HG03469 (cell line): ENCODE measurements at regions not wholly inside any gene's neighbourhood (a gene's known extent, or its start where the extent isn't known, plus 50 kb on each side); places are given as distances from the start of the nearest gene placed in this dataset.
"Not testable (repeated sequence)": the region's sequence is repeated elsewhere in the genome, so short reads cannot be mapped to it uniquely, and the experiment has no call there.

Experiments used
- ATAC-seq: cut with Tn5 transposase; IDR thresholded peaks from one replicate; pipeline ENCODE4 v1.9.1; 2021; ENCODE audit warnings: mild to moderate bottlenecking, moderate library complexity, moderate number of reproducible peaks; ENCODE audit not compliant: unreplicated experiment

- no peak for ATAC-seq
Observed at GRCh38 chr3:99586701-99587100, 51.7 kb upstream of the COL8A1 start.

GRCh38 chr3:99579965-99580364, 58.4 kb upstream of the COL8A1 start:
- ATAC-seq = no peak

- ATAC-seq = no peak
Observed at GRCh38 chr3:99579246-99579645, 59.1 kb upstream of the COL8A1 start.

GRCh38 chr3:99578339-99578970, 59.9 kb upstream of the COL8A1 start:
- ATAC-seq = no peak

- no peak for ATAC-seq
Observed at GRCh38 chr3:99576904-99577559, 61.4 kb upstream of the COL8A1 start.

GRCh38 chr3:99575683-99576082, 62.7 kb upstream of the COL8A1 start:
- ATAC-seq = no peak

GRCh38 chr3:99570061-99570460, 68.3 kb upstream of the COL8A1 start:
- no peak for ATAC-seq

- ATAC-seq = no peak
Observed at GRCh38 chr3:99568663-99569335, 69.6 kb upstream of the COL8A1 start.

- ATAC-seq = no peak
Observed at GRCh38 chr3:99565331-99565730, 73.1 kb upstream of the COL8A1 start.

GRCh38 chr3:99562990-99563607, 75.3 kb upstream of the COL8A1 start:
- no peak for ATAC-seq

GRCh38 chr3:99562138-99562537, 76.3 kb upstream of the COL8A1 start:
- ATAC-seq = no peak

GRCh38 chr3:99561056-99561455, 77.3 kb upstream of the COL8A1 start:
- no peak for ATAC-seq

GRCh38 chr3:99559196-99559595, 79.2 kb upstream of the COL8A1 start:
- ATAC-seq = no peak

- ATAC-seq = not testable (repeated sequence)
Observed at GRCh38 chr3:99555885-99556284, 82.5 kb upstream of the COL8A1 start.

- no peak for ATAC-seq
Observed at GRCh38 chr3:99551520-99551919, 86.9 kb upstream of the COL8A1 start.

GRCh38 chr3:99549957-99550603, 88.3 kb upstream of the COL8A1 start:
- no peak for ATAC-seq

GRCh38 chr3:99549220-99549619, 89.2 kb upstream of the COL8A1 start:
- no peak for ATAC-seq

GRCh38 chr3:99548674-99549073, 89.7 kb upstream of the COL8A1 start:
- ATAC-seq = no peak

- no peak for ATAC-seq
Observed at GRCh38 chr3:99545941-99546580, 92.3 kb upstream of the COL8A1 start.

- ATAC-seq = no peak
Observed at GRCh38 chr3:99544786-99545281, 93.6 kb upstream of the COL8A1 start.

- ATAC-seq = no peak
Observed at GRCh38 chr3:99543796-99544195, 94.6 kb upstream of the COL8A1 start.
